Right lobe of liver (tissue), 4 donors: ENCODE measurements at regions not wholly inside any gene's neighbourhood (a gene's known extent, or its start where the extent isn't known, plus 50 kb on each side); places are given as distances from the start of the nearest gene placed in this dataset.

ENCODE experiments used
- CTCF ChIP-seq, 4 donors: fragments of 200-600 bp in 3 of 4; fragments of 450-650 bp in 1 of 4; IDR thresholded peaks; one replicate each; pipeline versions ENCODE4 v1.5.1 to v1.8.0; 2016 to 2022; ENCODE audit warnings: antibody characterized with exemption in 4 of 4, mild to moderate bottlenecking in 2 of 4
- POLR2A ChIP-seq: fragments of 450-650 bp; IDR thresholded peaks from one replicate; pipeline ENCODE4 v1.6.1; 2017; ENCODE audit warnings: antibody characterized with exemption, mild to moderate bottlenecking
- donor health status: DM: no; HTN: no; CAD: no.
- donor health status: DM: no; HTN: no; CAD: no.
- donor health status: DM: no; HTN: yes; CAD: no.

GRCh38 chr3:5663601-5664000 lies 476.1 kb downstream of the EDEM1 start:
- TF ChIP-seq CTCF (IDR thresholded peaks at IDR 0.05) (no peak), POLR2A (no peak)
